NB4 (cell line): ENCODE measurements at regions not wholly inside any gene's neighbourhood (a gene's known extent, or its start where the extent isn't known, plus 50 kb on each side); places are given as distances from the start of the nearest gene placed in this dataset.

Experiments
- DNase-seq: peaks from one replicate; pipeline ENCODE4 v3.0.0; 2010; ENCODE audit warnings: low read depth
- H3K4me3 ChIP-seq: one replicate; pipeline ENCODE4 v1.5.1; 2011; ENCODE audit warnings: mild to moderate bottlenecking, low read depth, low read length, moderate library complexity
- CTCF ChIP-seq: IDR thresholded peaks from one replicate; pipeline ENCODE4 v1.5.1; 2012; ENCODE audit warnings: low read depth, low read length
- MAX ChIP-seq: IDR thresholded peaks from 2 replicates; pipeline ENCODE4 v1.6.1; 2011; ENCODE audit warnings: low read depth, low read length
- MYC ChIP-seq: IDR thresholded peaks from 2 replicates; pipeline ENCODE4 v1.6.1; 2011; ENCODE audit warnings: low read depth, low read length
- POLR2A ChIP-seq: IDR thresholded peaks from 2 replicates; pipeline ENCODE4 v1.6.1; 2011; ENCODE audit warnings: mild to moderate bottlenecking; ENCODE audit not compliant: insufficient read length; ENCODE audit errors: extremely low read depth

GRCh38 chr5:158283397-158283796, 424.5 kb upstream of the CLINT1 start:
- no peak overlapping the region for H3K4me3 ChIP-seq
- no peak for DNase-seq
- TF ChIP-seq POLR2A (no peak), CTCF (no peak), MAX (no peak), MYC (no peak)

GRCh38 chr5:158278216-158278925, 419.4 kb upstream of the CLINT1 start:
- no peak for TF ChIP-seq CTCF
- TF ChIP-seq MAX = no peak
- no peak for TF ChIP-seq MYC
- no peak for TF ChIP-seq POLR2A
- H3K4me3 ChIP-seq = no peak overlapping the region
- DNase-seq = no peak

- TF ChIP-seq POLR2A (no peak), MAX (no peak), MYC (no peak), CTCF (no peak)
- no peak overlapping the region for H3K4me3 ChIP-seq
- no peak for DNase-seq
These were observed 418.3 kb upstream of the CLINT1 start for GRCh38 chr5:158277276-158277675.

GRCh38 chr5:158276692-158277091, 417.7 kb upstream of the CLINT1 start:
- TF ChIP-seq MYC (no peak), POLR2A (no peak), MAX (no peak), CTCF (no peak)
- no peak for DNase-seq
- no peak overlapping the region for H3K4me3 ChIP-seq

- no peak overlapping the region for H3K4me3 ChIP-seq
- no peak for DNase-seq
- TF ChIP-seq CTCF = no peak
- no peak for TF ChIP-seq MYC
- no peak for TF ChIP-seq MAX
- no peak for TF ChIP-seq POLR2A
These were observed 416.6 kb upstream of the CLINT1 start for GRCh38 chr5:158275511-158275910.
